Fibroblast of lung (primary cell): ENCODE measurements at regions not wholly inside any gene's neighbourhood (a gene's known extent, or its start where the extent isn't known, plus 50 kb on each side); places are given as distances from the start of the nearest gene placed in this dataset.

ENCODE experiments used
- CTCF ChIP-seq, 2 donors: IDR thresholded peaks in 1 of 2; conservative IDR thresholded peaks in 1 of 2; 1 replicate in 1 of 2; 2 replicates in 1 of 2; pipeline ENCODE4 v1.5.1; 2011 to 2012; ENCODE audit warnings: low read length in 2 of 2, control low read depth in 1 of 2, inconsistent platforms in 1 of 2, low read depth in 1 of 2, mild to moderate bottlenecking in 1 of 2
- EZH2 ChIP-seq: IDR thresholded peaks from 2 replicates; pipeline ENCODE4 v1.5.1; 2012; ENCODE audit warnings: low read length, control low read depth, mild to moderate bottlenecking; ENCODE audit errors: missing control alignments

GRCh38 chr6:4369616-4370015 is 234.2 kb upstream of the ECI2 start:
- no peak for TF ChIP-seq CTCF (conservative IDR thresholded peaks at IDR 0.05 in 1 of 2, IDR thresholded peaks at IDR 0.05 in 1 of 2; ENCODE audit: low read depth in 1 of 2, low read length in 2 of 2)
- no peak for TF ChIP-seq EZH2
